ENCODE measurements at regions not wholly inside any gene's neighbourhood (a gene's known extent, or its start where the extent isn't known, plus 50 kb on each side); places are given as distances from the start of the nearest gene placed in this dataset.

DNA sequence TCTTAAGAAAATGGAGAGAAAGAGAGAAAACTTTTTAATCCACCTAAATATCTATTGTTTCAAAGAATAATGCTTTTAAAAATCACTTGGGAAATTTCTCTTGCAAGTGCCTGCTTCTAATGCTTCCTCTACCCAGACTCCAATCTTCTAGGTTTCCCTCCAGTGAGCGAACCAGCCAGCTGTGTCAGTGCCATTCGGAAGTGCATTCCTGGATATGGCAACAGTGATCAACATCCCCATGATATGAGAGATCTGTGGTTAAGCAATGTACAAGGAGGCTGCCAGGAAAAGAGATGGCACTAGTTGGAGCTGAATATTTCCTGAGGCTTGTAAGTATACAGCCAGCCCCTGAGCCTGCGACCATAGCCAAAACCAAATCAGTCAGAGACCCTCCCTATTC, 53.3 kb upstream of the KCNMB2 start:
- TF ChIP-seq, protein P1, sequence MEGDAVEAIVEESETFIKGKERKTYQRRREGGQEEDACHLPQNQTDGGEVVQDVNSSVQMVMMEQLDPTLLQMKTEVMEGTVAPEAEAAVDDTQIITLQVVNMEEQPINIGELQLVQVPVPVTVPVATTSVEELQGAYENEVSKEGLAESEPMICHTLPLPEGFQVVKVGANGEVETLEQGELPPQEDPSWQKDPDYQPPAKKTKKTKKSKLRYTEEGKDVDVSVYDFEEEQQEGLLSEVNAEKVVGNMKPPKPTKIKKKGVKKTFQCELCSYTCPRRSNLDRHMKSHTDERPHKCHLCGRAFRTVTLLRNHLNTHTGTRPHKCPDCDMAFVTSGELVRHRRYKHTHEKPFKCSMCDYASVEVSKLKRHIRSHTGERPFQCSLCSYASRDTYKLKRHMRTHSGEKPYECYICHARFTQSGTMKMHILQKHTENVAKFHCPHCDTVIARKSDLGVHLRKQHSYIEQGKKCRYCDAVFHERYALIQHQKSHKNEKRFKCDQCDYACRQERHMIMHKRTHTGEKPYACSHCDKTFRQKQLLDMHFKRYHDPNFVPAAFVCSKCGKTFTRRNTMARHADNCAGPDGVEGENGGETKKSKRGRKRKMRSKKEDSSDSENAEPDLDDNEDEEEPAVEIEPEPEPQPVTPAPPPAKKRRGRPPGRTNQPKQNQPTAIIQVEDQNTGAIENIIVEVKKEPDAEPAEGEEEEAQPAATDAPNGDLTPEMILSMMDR (conservative IDR thresholded peaks at IDR 0.05; ENCODE audit: low read depth, low read length) = no peak
- TF ChIP-seq EZH2 (IDR thresholded peaks at IDR 0.05; ENCODE audit: low read length, unreplicated experiment) (no peak), EZH2phosphoT487 (IDR thresholded peaks at IDR 0.05; ENCODE audit: borderline replicate concordance, low read length) (no peak)

Data from PC-3 (cell line).